ENCODE measurements at regions not wholly inside any gene's neighbourhood (a gene's known extent, or its start where the extent isn't known, plus 50 kb on each side); places are given as distances from the start of the nearest gene placed in this dataset.

DNA sequence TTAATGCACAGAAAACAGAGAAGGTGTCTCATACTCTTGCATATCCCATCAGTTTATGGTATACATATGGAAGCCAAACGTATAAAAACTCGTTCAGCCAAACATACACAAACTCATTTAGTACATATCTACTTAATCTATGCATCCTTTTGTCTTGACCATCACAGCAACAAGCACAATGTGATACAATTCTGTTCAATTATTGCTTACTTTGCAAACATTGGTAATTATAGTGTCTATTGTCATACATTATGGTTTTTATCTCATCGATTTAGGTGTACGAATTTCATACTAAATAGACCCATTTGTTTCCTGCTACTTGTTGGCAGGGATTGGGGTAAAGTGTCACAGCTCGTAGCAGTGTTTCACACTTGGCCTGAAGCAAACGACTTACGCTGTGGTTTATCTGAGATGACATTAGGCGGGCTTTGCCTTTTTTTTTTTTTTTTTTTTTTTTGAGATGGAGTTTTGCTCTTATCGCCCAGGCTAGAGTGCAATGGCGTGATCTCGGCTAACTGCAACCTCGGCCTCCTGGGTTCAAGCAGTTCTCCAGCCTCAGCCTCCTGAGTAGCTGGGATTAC is 425.9 kb upstream of the JARID2 start (continued):
- no peak for TF ChIP-seq REST (IDR thresholded peaks at IDR 0.05; ENCODE audit: unreplicated experiment)
- TF ChIP-seq JUNB (IDR thresholded peaks at IDR 0.05; ENCODE audit: unreplicated experiment), result no peak
- TF ChIP-seq POLR2AphosphoS5 (IDR thresholded peaks at IDR 0.05; ENCODE audit: low read depth), result no peak
- TF ChIP-seq ZNF114 (CRISPR knock-in tag; IDR thresholded peaks at IDR 0.05), result no peak
- no peak for TF ChIP-seq STAT1 (IDR thresholded peaks at IDR 0.05; ENCODE audit: unreplicated experiment)
- no peak for TF ChIP-seq NANOG (IDR thresholded peaks at IDR 0.05; ENCODE audit: borderline replicate concordance)
- TF ChIP-seq ZNF331 (CRISPR knock-in tag; IDR thresholded peaks at IDR 0.05; ENCODE audit: low read depth), result no peak
- TF ChIP-seq, protein P1, sequence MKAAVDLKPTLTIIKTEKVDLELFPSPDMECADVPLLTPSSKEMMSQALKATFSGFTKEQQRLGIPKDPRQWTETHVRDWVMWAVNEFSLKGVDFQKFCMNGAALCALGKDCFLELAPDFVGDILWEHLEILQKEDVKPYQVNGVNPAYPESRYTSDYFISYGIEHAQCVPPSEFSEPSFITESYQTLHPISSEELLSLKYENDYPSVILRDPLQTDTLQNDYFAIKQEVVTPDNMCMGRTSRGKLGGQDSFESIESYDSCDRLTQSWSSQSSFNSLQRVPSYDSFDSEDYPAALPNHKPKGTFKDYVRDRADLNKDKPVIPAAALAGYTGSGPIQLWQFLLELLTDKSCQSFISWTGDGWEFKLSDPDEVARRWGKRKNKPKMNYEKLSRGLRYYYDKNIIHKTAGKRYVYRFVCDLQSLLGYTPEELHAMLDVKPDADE (IDR thresholded peaks at IDR 0.05), result no peak

- no peaks in the 10 kb centered on the region for H4K20me1 ChIP-seq (replicated peaks; ENCODE audit: insufficient read depth)
- no peak overlapping the region for H3K27ac Mint-ChIP-seq
- H3K4me3 Mint-ChIP-seq, result no peak overlapping the region
- no peaks in the 10 kb centered on the region for H3K9me3 Mint-ChIP-seq
- H3K79me2 ChIP-seq (replicated peaks; ENCODE audit: insufficient read depth), result no peaks in the 10 kb centered on the region
- H3K36me3 ChIP-seq (ENCODE audit: insufficient read depth), result no peaks in the 10 kb centered on the region
- DNase-seq (ENCODE audit: low spot score) (no peak), ATAC-seq (peak; percentile 38)
- H3K27me3 ChIP-seq (ENCODE audit: insufficient read depth), result no peaks in the 10 kb centered on the region
- H2AFZ ChIP-seq, result no peak overlapping the region
- peaks cover 41% of the 10 kb centered on the region for H3K4me1 ChIP-seq (ENCODE audit: insufficient read depth)
- H3K4me1 Mint-ChIP-seq, result peaks cover 38% of the 10 kb centered on the region
- H3K27ac ChIP-seq (ENCODE audit: low read depth), result no peak overlapping the region
- peaks cover 11% of the 10 kb centered on the region for H3K9me2 ChIP-seq (ENCODE audit: insufficient read depth)
- H3K36me3 Mint-ChIP-seq (ENCODE audit: low read depth), result no peaks in the 10 kb centered on the region; the same call in 1 of the 3 replicates
- no peak overlapping the region for H3K4me3 ChIP-seq
- H3F3A ChIP-seq (replicated peaks; ENCODE audit: low read depth), result peaks cover 18% of the 10 kb centered on the region; the same call in 1 of the 2 replicates
- no peak overlapping the region for H3K4me2 ChIP-seq
- peaks cover 11% of the 10 kb centered on the region for H3K27me3 Mint-ChIP-seq (ENCODE audit: insufficient read depth, low read depth, poor library complexity)
- TF ChIP-seq REST (IDR thresholded peaks at IDR 0.05; ENCODE audit: unreplicated experiment), result no peak
- TF ChIP-seq ZNF462 (CRISPR knock-in tag; IDR thresholded peaks at IDR 0.05), result no peak
- TF ChIP-seq JUNB (IDR thresholded peaks at IDR 0.05; ENCODE audit: unreplicated experiment), result no peak
These were observed 423.8 kb upstream of the JARID2 start for GRCh38 chr6:14822012-14822553.
